Activated naive CD8-positive, alpha-beta T cell treated with anti-CD3 and anti-CD28 coated beads, Interleukin-2, amount 50 U/mL, for 16 hours (primary cell): ENCODE measurements at regions not wholly inside any gene's neighbourhood (a gene's known extent, or its start where the extent isn't known, plus 50 kb on each side); places are given as distances from the start of the nearest gene placed in this dataset.

Experiments used
- DNase-seq: peaks from one replicate; pipeline ENCODE4 v3.0.0-alpha.2; 2020; ENCODE audit warnings: low read depth, low spot score

DNA sequence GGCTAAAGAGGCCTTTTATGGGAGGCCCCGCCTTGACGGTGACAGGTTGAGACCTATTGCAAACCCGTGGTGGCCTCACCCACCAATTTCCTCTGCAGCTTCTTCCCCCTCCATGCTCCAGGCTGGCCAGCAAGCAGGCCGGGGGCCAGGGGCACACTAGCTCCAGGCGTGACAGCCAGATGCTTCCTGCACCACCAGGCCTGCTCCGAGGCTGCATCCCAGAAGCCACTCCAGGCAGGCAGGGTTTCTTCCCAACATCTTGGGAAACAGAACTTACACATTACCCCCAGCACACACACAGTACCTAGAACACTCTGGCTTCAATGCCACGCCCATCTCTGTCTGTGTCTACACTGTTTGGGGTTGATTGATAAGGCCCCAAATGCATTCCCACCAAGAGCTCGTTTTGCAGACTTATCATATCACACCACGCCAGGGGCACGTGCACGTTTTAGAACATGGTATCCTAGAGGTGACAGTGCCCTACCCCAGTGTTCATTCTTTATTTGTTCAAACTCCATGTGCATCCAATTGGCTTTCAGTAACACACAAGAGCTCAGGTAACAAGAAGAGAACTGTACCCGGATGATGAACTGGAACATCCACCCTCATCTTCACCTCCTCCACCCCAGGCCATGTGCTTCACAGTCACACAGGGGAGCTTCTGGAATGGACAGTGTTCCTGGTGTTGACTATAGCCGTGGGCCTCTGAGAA, 221.4 kb upstream of the RREB1 start:
- DNase-seq = no peak

DNA sequence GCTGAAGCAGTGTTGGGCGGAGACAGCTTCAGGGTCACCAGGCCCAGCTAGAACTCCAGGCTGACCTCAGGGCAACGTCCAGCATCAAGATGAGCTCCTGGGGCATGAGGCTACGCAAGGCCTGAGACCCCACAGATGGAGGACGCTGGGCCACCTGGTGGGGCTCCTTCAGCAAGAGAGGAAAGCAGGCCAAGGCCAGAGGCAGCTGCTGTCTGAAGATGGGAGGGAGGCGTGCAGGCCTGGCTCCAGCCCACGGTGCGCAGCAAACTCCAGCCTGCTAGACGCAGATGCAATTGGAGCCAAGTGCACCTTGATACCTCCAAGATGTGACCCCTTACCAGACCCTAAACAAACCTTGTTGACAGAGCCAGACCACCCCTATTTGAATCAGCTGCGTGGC, 220.9 kb upstream of the RREB1 start:
- DNase-seq = no peak

DNA sequence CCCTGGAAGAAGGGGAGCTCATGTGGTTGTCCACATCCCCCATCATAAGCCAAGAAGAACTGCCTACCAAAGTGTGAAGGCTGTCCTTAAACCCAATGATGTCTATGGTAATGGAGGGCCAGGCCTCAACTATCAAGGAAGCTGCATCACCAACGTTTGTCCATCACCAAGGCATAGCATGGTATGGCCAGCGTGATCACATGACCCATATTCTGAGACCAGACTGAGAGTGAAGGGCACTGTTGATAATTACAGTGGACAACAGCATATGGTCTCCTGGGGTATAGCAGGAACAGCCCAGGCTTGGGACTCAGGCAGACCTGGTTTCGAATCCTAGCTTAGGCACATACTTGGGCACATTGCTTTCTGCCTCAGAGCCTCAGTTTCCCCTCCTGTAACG, 218.2 kb upstream of the RREB1 start:
- DNase-seq = no peak

DNA sequence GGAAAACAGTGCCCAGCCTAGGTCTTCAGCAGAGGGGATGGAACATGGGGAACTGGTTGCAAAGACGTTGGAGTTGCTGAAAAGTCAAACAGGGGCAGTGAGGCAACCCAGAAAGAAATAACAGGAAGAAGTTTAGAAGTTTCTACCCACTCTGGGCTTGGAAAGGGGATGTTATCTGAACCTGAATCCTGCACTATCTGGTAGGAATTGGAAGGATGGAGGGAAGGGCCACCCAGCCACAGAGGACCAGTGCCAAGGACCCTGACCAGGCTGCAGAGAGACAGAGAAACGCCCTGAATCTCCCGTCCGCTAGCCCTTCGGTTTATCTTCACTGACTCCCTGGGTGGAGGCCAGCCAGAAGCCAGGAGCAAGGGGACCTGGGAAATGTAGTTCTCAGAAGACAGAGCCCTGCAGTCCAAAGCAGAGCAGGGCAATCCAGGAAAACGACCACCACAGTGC, 217.3 kb upstream of the RREB1 start:
- no peak for DNase-seq

GRCh38 chr6:6891125-6891721, 216.5 kb upstream of the RREB1 start:
- no peak for DNase-seq

- no peak for DNase-seq
Observed at GRCh38 chr6:6891949-6892461, 215.8 kb upstream of the RREB1 start.

- DNase-seq = no peak
Observed at GRCh38 chr6:6892744-6893583, 214.8 kb upstream of the RREB1 start.

- no peak for DNase-seq
Observed at GRCh38 chr6:6893701-6894100, 214.1 kb upstream of the RREB1 start.

DNA sequence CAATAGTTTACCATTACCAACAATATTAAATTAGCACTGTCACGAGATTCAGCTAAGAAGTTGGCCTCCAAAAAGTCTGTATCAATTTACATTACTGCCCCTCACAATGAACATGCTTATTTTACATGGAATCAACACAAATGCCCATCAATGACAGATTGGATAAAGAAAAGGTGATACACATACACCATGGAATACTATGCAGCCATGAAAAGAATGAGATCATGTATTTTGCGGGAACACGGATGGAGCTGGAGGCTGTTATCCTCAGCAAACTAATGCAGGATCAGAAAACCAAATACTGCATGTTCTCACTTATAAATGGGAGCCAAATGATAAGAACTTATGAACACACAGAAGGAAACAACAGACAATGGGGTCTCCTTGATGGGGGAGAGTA, 211.8 kb upstream of the RREB1 start:
- no peak for DNase-seq

- DNase-seq = no peak
Observed at GRCh38 chr6:6897140-6897539, 210.6 kb upstream of the RREB1 start.

DNA sequence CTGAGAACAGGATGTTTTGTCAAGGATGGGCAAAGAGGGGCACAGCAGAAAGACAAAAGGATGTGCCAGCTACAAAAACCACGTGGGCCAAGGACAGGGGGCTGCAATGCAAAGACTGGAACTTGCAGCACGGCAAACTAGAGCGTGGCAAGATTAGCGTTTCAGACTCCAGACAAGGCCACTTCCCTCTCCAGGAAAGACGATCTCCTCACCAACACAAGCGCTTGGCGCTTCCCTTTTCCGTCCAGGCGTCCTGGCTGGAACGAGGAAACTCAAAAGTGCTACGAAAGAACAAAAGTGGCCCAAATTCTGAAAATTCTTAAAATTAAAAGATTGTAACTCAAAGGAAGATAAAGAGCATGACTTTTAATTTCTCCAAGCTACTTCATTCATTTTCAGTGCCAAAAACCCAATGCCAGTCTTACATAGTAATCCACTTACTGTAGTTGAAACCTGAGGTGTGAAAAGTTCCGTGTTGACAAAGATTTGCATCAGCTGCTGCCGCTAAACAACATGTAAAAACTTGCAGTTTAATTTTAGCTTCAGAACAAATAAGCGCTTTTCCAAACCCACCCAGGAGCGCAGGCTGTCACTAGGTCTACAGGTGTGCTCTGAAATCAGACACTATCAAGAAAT, 207.1 kb upstream of the RREB1 start:
- no peak for DNase-seq

DNA sequence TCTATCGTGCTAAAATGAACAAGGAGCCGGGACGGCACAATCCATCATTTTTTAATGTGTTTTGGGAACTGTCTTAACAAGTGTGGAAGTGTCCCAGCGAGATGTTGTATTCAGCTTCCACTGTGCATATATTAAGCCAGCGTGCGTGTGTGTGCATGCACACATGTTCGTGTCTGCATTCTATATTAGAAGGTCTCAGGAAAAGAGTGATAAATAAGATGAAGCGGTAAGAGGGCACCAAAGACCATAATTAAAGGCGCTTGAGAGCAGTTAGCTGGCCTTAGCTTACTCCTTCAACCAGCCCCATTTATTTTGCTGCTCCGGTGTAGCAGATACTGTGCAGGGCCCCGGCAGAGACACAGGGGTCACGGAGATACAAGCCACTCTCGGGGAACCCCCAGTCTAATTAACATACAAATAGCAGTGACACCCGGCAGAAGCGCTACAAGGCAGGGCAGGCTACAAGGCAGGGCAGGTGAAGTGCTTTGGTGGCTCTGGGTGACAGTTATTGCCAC, 206.5 kb upstream of the RREB1 start:
- DNase-seq = no peak

DNA sequence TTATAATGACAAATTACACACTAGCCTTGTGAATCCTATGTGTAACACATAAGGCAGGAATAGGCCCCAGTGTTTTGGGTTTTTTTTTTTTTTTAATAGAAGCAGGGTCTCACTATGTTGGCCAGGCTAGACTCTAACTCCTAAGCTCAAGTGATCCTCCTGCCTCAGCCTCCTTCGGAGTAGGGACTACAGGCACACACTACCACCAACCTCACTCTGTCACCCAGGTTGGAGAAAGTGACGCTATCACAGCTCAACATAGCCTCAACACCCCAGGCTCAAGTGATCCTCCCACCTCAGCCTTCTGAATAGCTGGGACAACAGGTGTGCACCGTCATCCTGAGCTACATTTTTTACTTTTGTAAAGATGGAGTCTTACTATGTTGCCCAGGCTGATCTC, 205.8 kb upstream of the RREB1 start:
- DNase-seq = no peak

- DNase-seq = no peak
Observed at GRCh38 chr6:6905961-6906518, 201.7 kb upstream of the RREB1 start.

GRCh38 chr6:6906570-6907213, 201.1 kb upstream of the RREB1 start:
- no peak for DNase-seq

DNA sequence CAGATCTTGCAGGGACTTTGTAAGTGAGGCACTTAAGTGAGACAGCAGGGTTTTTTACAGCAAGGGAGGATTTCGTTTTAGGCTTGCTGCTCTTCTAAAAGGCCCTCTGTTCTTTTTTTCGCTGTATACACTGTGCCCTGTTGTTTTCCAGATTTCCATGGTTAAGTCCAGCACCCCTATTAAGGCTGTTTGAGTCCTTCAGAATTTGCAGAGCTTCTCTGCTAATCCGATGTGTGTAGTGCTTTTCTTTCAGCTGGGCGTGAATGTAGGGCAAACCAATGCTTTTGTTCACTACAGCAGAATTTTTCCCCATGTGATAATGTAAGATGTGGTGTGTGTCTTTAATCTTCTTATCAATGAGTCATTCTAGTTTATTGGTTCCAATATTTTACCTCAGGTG, 200.5 kb upstream of the RREB1 start:
- DNase-seq = no peak

GRCh38 chr6:6908121-6908520, 199.6 kb upstream of the RREB1 start:
- DNase-seq = no peak

- DNase-seq = no peak
Observed at GRCh38 chr6:6909111-6909510, 198.7 kb upstream of the RREB1 start.

GRCh38 chr6:6910734-6911295, 196.9 kb upstream of the RREB1 start:
- DNase-seq = no peak

DNA sequence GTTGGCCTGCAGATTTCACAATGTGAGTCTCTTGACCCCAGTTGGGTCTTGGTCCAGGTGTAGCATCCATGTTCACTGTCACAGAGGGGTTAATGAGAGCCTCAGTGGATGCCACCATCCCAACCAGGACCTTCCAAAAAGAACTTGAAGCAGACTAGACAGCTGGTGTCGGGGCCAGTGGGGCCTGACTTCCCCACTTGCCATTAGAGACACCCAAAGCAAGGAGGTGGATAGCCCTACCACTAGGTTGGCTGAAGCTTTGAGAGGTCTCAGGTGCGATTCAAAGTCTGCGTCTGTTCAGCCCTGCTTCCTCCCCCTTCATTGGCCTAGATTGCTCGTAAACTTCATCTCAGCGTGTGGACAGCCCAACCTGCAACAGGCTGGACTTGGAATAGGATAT, 196.4 kb upstream of the RREB1 start:
- no peak for DNase-seq
